ENCODE measurements at regions not wholly inside any gene's neighbourhood (a gene's known extent, or its start where the extent isn't known, plus 50 kb on each side); places are given as distances from the start of the nearest gene placed in this dataset.

DNA sequence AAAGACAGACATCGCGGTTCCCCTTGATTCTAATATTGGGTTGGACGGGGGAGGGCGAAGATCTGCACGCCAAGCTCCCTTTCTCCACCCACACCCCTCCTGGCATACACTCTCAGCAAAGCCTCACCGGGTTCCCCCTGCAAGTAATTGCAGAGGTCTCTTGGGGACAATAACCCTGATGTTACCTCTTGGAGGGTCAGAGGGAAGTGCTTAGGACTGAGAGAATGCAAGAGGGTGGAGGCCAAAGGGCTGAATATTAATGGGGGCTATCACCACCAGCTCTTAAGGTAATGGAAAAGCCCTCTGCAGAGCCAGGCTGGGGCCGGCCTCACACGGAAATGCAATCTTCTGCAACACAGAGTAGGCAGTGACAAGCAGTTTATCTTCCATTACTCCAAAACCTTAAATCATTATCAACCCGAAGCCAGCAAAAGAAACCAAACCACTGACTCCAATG, 344.1 kb upstream of the GATB start:
- Histone ChIP-seq H3K9me3 (ENCODE audit: low read length) (no peaks in the 10 kb centered on the region), H3K4me1 (ENCODE audit: insufficient read depth, low read length) (peaks cover 63% of the 10 kb centered on the region), H3K27me3 (ENCODE audit: low read length) (no peaks in the 10 kb centered on the region), H3K9ac (ENCODE audit: low read length) (no peak overlapping the region), H2AFZ (ENCODE audit: low read length) (no peak overlapping the region), H3K4me2 (ENCODE audit: low read length) (no peak overlapping the region), H3F3A (ENCODE audit: low read length, unreplicated experiment) (peaks cover 10% of the 10 kb centered on the region), H3K9me2 (replicated peaks; ENCODE audit: low read length) (no peaks in the 10 kb centered on the region), H3K79me2 (ENCODE audit: low read length) (no peaks in the 10 kb centered on the region), H3K36me3 (ENCODE audit: low read depth, low read length) (no peaks in the 10 kb centered on the region), H3K4me3 (ENCODE audit: low read length) (no peak overlapping the region), H4K20me1 (ENCODE audit: low read length) (no peaks in the 10 kb centered on the region), H3K27ac (ENCODE audit: low read length) (peak overlapping the region; percentile 100)
- ATAC-seq (no peak), DNase-seq (no peak)
- TF ChIP-seq EZH2phosphoT487 (IDR thresholded peaks at IDR 0.05; ENCODE audit: borderline replicate concordance, low read length) = no peak
- TF ChIP-seq EZH2 (IDR thresholded peaks at IDR 0.05; ENCODE audit: low read length, unreplicated experiment) = no peak
- TF ChIP-seq CTCF (conservative IDR thresholded peaks at IDR 0.05; ENCODE audit: low read depth, low read length) = no peak
- no TSS peak for BruUV-seq (replicated peaks)
- CTCF ChIA-PET = no interaction called here
- intact Hi-C loops (cut with micrococcal nuclease) = loop anchor here (10.0 kb wide), 2 partner anchors 180 to 250 kb away; no protein-coding TSS in a partner anchor
- POLR2A ChIA-PET (ENCODE audit: unreplicated experiment) = interaction anchor here (0.6 kb wide), 1 partner anchor 41 kb away, joined by 3 read pairs; no protein-coding TSS in a partner anchor

DNA sequence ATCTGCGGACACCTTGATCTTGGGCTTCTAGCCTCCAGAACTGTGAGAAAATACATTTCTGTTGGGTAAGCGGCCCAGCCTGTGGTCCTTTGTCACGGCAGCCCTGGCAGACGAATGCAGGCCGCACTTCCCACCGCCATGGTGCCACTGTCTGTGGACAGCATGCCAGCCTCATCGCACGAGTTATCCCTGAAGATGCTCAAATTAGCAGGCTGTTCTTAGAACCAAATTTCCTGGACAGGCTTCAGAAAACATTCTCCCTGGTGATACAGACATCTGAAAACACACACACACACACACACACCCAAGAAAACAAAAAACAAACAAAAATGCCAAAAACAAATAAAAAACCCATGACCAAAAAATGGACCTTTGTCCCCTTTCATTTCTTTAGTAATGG, 343.5 kb upstream of the GATB start:
- CTCF ChIA-PET = no interaction called here
- POLR2A ChIA-PET (ENCODE audit: unreplicated experiment) = interaction anchor here (0.6 kb wide), 1 partner anchor 41 kb away, joined by 3 read pairs; no protein-coding TSS in a partner anchor
- intact Hi-C loops (cut with micrococcal nuclease) = loop anchor here (10.0 kb wide), 2 partner anchors 180 to 250 kb away; no protein-coding TSS in a partner anchor

More for the DNA sequence above, 343.5 kb upstream of the GATB start:
- Histone ChIP-seq H3K4me1 (ENCODE audit: insufficient read depth, low read length) (peaks cover 66% of the 10 kb centered on the region), H3K4me3 (ENCODE audit: low read length) (no peak overlapping the region), H3K36me3 (ENCODE audit: low read depth, low read length) (no peaks in the 10 kb centered on the region), H3K9ac (ENCODE audit: low read length) (no peak overlapping the region), H3K9me2 (replicated peaks; ENCODE audit: low read length) (no peaks in the 10 kb centered on the region), H2AFZ (ENCODE audit: low read length) (no peak overlapping the region), H3K27ac (ENCODE audit: low read length) (no peak overlapping the region), H3F3A (ENCODE audit: low read length, unreplicated experiment) (peaks cover 10% of the 10 kb centered on the region), H3K27me3 (ENCODE audit: low read length) (no peaks in the 10 kb centered on the region), H3K4me2 (ENCODE audit: low read length) (no peak overlapping the region), H3K79me2 (ENCODE audit: low read length) (no peaks in the 10 kb centered on the region), H4K20me1 (ENCODE audit: low read length) (no peaks in the 10 kb centered on the region), H3K9me3 (ENCODE audit: low read length) (no peaks in the 10 kb centered on the region)
- ATAC-seq = no peak
- no TSS peak for BruUV-seq (replicated peaks)
- no peak for DNase-seq
- TF ChIP-seq CTCF (conservative IDR thresholded peaks at IDR 0.05; ENCODE audit: low read depth, low read length) (no peak), EZH2 (IDR thresholded peaks at IDR 0.05; ENCODE audit: low read length, unreplicated experiment) (no peak), EZH2phosphoT487 (IDR thresholded peaks at IDR 0.05; ENCODE audit: borderline replicate concordance, low read length) (no peak)

All from PC-3 (cell line).